ENCODE measurements at regions not wholly inside any gene's neighbourhood (a gene's known extent, or its start where the extent isn't known, plus 50 kb on each side); places are given as distances from the start of the nearest gene placed in this dataset.

DNA sequence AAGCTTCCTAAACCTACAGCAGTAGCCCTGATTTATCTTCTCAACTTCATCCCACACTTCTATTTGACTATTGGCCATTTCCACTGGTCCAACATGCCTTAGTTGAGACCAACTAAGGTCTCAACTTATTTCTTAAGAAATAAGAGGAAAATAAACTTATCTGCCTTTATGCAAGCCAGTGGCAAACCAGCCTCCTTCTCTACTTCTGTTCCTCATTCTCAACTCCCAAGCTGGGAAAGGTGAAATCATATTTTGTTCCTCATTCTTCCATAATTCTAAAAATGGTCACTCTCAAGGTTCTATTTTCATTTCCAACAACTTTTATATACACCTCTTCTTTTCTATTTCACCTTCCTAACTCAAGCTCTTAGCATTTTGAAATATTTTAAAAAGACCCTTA lies 149.6 kb upstream of the C9orf72 start:
- TF ChIP-seq, protein P1, sequence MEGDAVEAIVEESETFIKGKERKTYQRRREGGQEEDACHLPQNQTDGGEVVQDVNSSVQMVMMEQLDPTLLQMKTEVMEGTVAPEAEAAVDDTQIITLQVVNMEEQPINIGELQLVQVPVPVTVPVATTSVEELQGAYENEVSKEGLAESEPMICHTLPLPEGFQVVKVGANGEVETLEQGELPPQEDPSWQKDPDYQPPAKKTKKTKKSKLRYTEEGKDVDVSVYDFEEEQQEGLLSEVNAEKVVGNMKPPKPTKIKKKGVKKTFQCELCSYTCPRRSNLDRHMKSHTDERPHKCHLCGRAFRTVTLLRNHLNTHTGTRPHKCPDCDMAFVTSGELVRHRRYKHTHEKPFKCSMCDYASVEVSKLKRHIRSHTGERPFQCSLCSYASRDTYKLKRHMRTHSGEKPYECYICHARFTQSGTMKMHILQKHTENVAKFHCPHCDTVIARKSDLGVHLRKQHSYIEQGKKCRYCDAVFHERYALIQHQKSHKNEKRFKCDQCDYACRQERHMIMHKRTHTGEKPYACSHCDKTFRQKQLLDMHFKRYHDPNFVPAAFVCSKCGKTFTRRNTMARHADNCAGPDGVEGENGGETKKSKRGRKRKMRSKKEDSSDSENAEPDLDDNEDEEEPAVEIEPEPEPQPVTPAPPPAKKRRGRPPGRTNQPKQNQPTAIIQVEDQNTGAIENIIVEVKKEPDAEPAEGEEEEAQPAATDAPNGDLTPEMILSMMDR (IDR thresholded peaks at IDR 0.05) = no peak
- TF ChIP-seq POLR2A (IDR thresholded peaks at IDR 0.05) = no peak

Measured in thyroid gland (tissue), 4 donors.